ENCODE measurements at regions not wholly inside any gene's neighbourhood (a gene's known extent, or its start where the extent isn't known, plus 50 kb on each side); places are given as distances from the start of the nearest gene placed in this dataset.

- Histone ChIP-seq H4K8ac (ENCODE audit: low read depth, low read length) (no peak overlapping the region), H3K18ac (ENCODE audit: low read length) (no peak overlapping the region), H3K23ac (ENCODE audit: low read depth, low read length, poor library complexity) (no peak overlapping the region), H3K9ac (ENCODE audit: low read depth, low read length, poor library complexity) (no peak overlapping the region), H3K27me3 (ENCODE audit: control insufficient read depth in 3 of 3, insufficient read depth in 3 of 3, low read depth in 1 of 3, low read length in 3 of 3) (no peaks in the 10 kb centered on the region), H3K79me1 (ENCODE audit: low read depth, low read length) (no peaks in the 10 kb centered on the region), H3K27ac (replicated peaks; ENCODE audit: low read length) (no peak overlapping the region), H3K36me3 (replicated peaks in 1 of 2; ENCODE audit: control insufficient read depth in 2 of 2, insufficient read depth in 2 of 2, low read length in 2 of 2) (no peaks in the 10 kb centered on the region), H3K4ac (ENCODE audit: low read length) (no peak overlapping the region), H2BK5ac (ENCODE audit: low read length) (no peak overlapping the region), H2BK120ac (ENCODE audit: low read depth, low read length) (no peak overlapping the region), H2BK15ac (ENCODE audit: low read length) (no peak overlapping the region), H2AFZ (ENCODE audit: low read length) (no peak overlapping the region), H2BK12ac (ENCODE audit: low read length) (no peak overlapping the region), H3K9me3 (replicated peaks in 1 of 2; ENCODE audit: control insufficient read depth in 2 of 2, insufficient read depth in 1 of 2, low read depth in 1 of 2, low read length in 2 of 2) (no peaks in the 10 kb centered on the region), H3K4me1 (ENCODE audit: control insufficient read depth in 2 of 2, insufficient read depth in 1 of 2, low read depth in 1 of 2, low read length in 2 of 2) (no peaks in the 10 kb centered on the region), H2AK5ac (ENCODE audit: low read depth, low read length) (no peak overlapping the region), H3K4me3 (ENCODE audit: low read length in 2 of 2) (no peak overlapping the region), H4K91ac (ENCODE audit: low read depth, low read length, poor library complexity) (no peak overlapping the region), H3K4me2 (ENCODE audit: insufficient read depth, low read length, poor library complexity, severe bottlenecking) (no peak overlapping the region), H3K14ac (ENCODE audit: low read length) (no peak overlapping the region)
- WGBS, 2 donors (ENCODE audit: extremely low coverage in 2 of 2, insufficient read length in 2 of 2, insufficient replicate concordance in 1 of 2): no CpG with 5 or more reads among the region's 5 CpGs
- no peak for DNase-seq (ENCODE audit: low spot score)
These were observed 384.8 kb upstream of the PKDCC start for GRCh38 chr2:41663056-41663455.

DNA sequence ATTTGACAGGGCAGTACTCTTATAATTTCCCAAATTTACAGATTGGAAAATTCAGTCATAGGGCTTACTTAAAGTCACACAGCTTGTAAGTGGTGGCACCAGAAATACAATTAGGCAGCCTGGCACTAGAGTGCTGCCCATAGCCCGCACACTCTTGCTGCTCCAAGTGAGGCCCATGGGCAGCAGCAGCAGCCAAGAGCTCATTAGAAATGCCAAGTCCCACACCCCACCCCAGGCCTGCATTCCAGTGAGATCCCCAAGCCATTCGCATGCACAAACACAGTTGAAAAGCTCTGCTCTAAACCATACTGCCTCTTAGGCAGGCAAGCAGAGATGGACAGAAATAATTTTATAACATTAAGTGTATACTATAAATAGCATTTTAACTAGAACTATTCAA, 379.3 kb upstream of the PKDCC start:
- H3K14ac ChIP-seq (ENCODE audit: low read length): no peak overlapping the region
- H3K36me3 ChIP-seq (replicated peaks in 1 of 2; ENCODE audit: control insufficient read depth in 2 of 2, insufficient read depth in 2 of 2, low read length in 2 of 2): no peaks in the 10 kb centered on the region
- H4K91ac ChIP-seq (ENCODE audit: low read depth, low read length, poor library complexity): no peak overlapping the region
- H2BK120ac ChIP-seq (ENCODE audit: low read depth, low read length): no peak overlapping the region
- H3K23ac ChIP-seq (ENCODE audit: low read depth, low read length, poor library complexity): no peak overlapping the region
- no peak overlapping the region for H2BK5ac ChIP-seq (ENCODE audit: low read length)
- no peak overlapping the region for H3K4ac ChIP-seq (ENCODE audit: low read length)
- H2BK15ac ChIP-seq (ENCODE audit: low read length): no peak overlapping the region
- no peak overlapping the region for H3K18ac ChIP-seq (ENCODE audit: low read length)
- no peaks in the 10 kb centered on the region for H3K79me1 ChIP-seq (ENCODE audit: low read depth, low read length)
- no peak overlapping the region for H2AFZ ChIP-seq (ENCODE audit: low read length)
- H3K9ac ChIP-seq (ENCODE audit: low read depth, low read length, poor library complexity): no peak overlapping the region
- no peaks in the 10 kb centered on the region for H3K27me3 ChIP-seq (ENCODE audit: control insufficient read depth in 3 of 3, insufficient read depth in 3 of 3, low read depth in 1 of 3, low read length in 3 of 3)
- peaks cover 0 to 2% of the 10 kb centered on the region in 2 donors for H3K4me1 ChIP-seq (ENCODE audit: control insufficient read depth in 2 of 2, insufficient read depth in 1 of 2, low read depth in 1 of 2, low read length in 2 of 2)
- H3K4me2 ChIP-seq (ENCODE audit: insufficient read depth, low read length, poor library complexity, severe bottlenecking): no peak overlapping the region
- no peak overlapping the region for H2BK12ac ChIP-seq (ENCODE audit: low read length)
- no peak for DNase-seq (ENCODE audit: low spot score)
- H2AK5ac ChIP-seq (ENCODE audit: low read depth, low read length): no peak overlapping the region
- no CpG with 5 or more reads among the region's 2 CpGs for WGBS, 2 donors (ENCODE audit: extremely low coverage in 2 of 2, insufficient read length in 2 of 2, insufficient replicate concordance in 1 of 2)
- H3K9me3 ChIP-seq (replicated peaks in 1 of 2; ENCODE audit: control insufficient read depth in 2 of 2, insufficient read depth in 1 of 2, low read depth in 1 of 2, low read length in 2 of 2): no peaks in the 10 kb centered on the region
- no peak overlapping the region for H3K27ac ChIP-seq (replicated peaks; ENCODE audit: low read length)
- no peak overlapping the region for H4K8ac ChIP-seq (ENCODE audit: low read depth, low read length)
- H3K4me3 ChIP-seq (ENCODE audit: low read length in 2 of 2): no peak overlapping the region

GRCh38 chr2:41678639-41679038, 369.2 kb upstream of the PKDCC start:
- Histone ChIP-seq H3K14ac (ENCODE audit: low read length) (no peak overlapping the region), H3K4ac (ENCODE audit: low read length) (no peak overlapping the region), H3K36me3 (replicated peaks in 1 of 2; ENCODE audit: control insufficient read depth in 2 of 2, insufficient read depth in 2 of 2, low read length in 2 of 2) (no peaks in the 10 kb centered on the region), H3K4me2 (ENCODE audit: insufficient read depth, low read length, poor library complexity, severe bottlenecking) (no peak overlapping the region), H3K9me3 (replicated peaks in 1 of 2; ENCODE audit: control insufficient read depth in 2 of 2, insufficient read depth in 1 of 2, low read depth in 1 of 2, low read length in 2 of 2) (no peaks in the 10 kb centered on the region), H2BK12ac (ENCODE audit: low read length) (no peak overlapping the region), H2AFZ (ENCODE audit: low read length) (no peak overlapping the region), H3K79me1 (ENCODE audit: low read depth, low read length) (no peaks in the 10 kb centered on the region), H2BK15ac (ENCODE audit: low read length) (no peak overlapping the region), H2AK5ac (ENCODE audit: low read depth, low read length) (no peak overlapping the region), H4K91ac (ENCODE audit: low read depth, low read length, poor library complexity) (no peak overlapping the region), H3K4me1 (ENCODE audit: control insufficient read depth in 2 of 2, insufficient read depth in 1 of 2, low read depth in 1 of 2, low read length in 2 of 2) (no peaks in the 10 kb centered on the region), H2BK120ac (ENCODE audit: low read depth, low read length) (no peak overlapping the region), H3K9ac (ENCODE audit: low read depth, low read length, poor library complexity) (no peak overlapping the region), H3K27ac (replicated peaks; ENCODE audit: low read length) (no peak overlapping the region), H4K8ac (ENCODE audit: low read depth, low read length) (no peak overlapping the region), H3K18ac (ENCODE audit: low read length) (no peak overlapping the region), H3K23ac (ENCODE audit: low read depth, low read length, poor library complexity) (no peak overlapping the region), H3K4me3 (ENCODE audit: low read length in 2 of 2) (no peak overlapping the region), H2BK5ac (ENCODE audit: low read length) (no peak overlapping the region), H3K27me3 (ENCODE audit: control insufficient read depth in 3 of 3, insufficient read depth in 3 of 3, low read depth in 1 of 3, low read length in 3 of 3) (no peaks in the 10 kb centered on the region)
- no peak for DNase-seq (ENCODE audit: low spot score)
- WGBS, 2 donors (ENCODE audit: extremely low coverage in 2 of 2, insufficient read length in 2 of 2, insufficient replicate concordance in 1 of 2): no CpG with 5 or more reads among the region's 7 CpGs

DNA sequence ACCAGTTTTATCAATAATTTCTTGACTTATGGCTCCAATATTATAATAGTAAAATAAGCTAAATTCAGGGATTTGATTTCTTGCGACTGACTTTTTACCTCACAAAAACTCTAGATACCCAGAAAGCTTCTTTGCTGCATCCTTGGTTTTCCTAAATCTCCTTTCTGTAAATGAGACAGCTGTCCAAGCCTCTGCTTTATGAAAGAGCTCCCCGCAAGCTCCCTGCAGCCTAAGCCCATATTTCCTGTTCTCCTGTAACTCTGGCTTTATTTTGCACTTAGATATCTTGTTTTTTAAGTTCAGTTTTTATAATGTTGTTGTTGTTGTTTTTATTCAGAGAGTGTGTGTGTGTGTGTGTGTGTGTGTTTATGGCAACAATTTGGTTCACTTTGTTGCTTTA, 361.7 kb upstream of the PKDCC start:
- Histone ChIP-seq H3K9me3 (replicated peaks in 1 of 2; ENCODE audit: control insufficient read depth in 2 of 2, insufficient read depth in 1 of 2, low read depth in 1 of 2, low read length in 2 of 2) (no peaks in the 10 kb centered on the region), H3K27me3 (ENCODE audit: control insufficient read depth in 3 of 3, insufficient read depth in 3 of 3, low read depth in 1 of 3, low read length in 3 of 3) (no peaks in the 10 kb centered on the region), H2AK5ac (ENCODE audit: low read depth, low read length) (no peak overlapping the region), H4K91ac (ENCODE audit: low read depth, low read length, poor library complexity) (no peak overlapping the region), H3K4me2 (ENCODE audit: insufficient read depth, low read length, poor library complexity, severe bottlenecking) (no peak overlapping the region), H3K27ac (replicated peaks; ENCODE audit: low read length) (no peak overlapping the region), H3K4me3 (ENCODE audit: low read length in 2 of 2) (no peak overlapping the region), H3K23ac (ENCODE audit: low read depth, low read length, poor library complexity) (no peak overlapping the region), H3K9ac (ENCODE audit: low read depth, low read length, poor library complexity) (no peak overlapping the region), H3K36me3 (replicated peaks in 1 of 2; ENCODE audit: control insufficient read depth in 2 of 2, insufficient read depth in 2 of 2, low read length in 2 of 2) (no peaks in the 10 kb centered on the region), H2AFZ (ENCODE audit: low read length) (no peak overlapping the region), H2BK120ac (ENCODE audit: low read depth, low read length) (no peak overlapping the region), H4K8ac (ENCODE audit: low read depth, low read length) (no peak overlapping the region), H3K79me1 (ENCODE audit: low read depth, low read length) (no peaks in the 10 kb centered on the region), H3K18ac (ENCODE audit: low read length) (no peak overlapping the region), H2BK15ac (ENCODE audit: low read length) (no peak overlapping the region), H2BK12ac (ENCODE audit: low read length) (no peak overlapping the region), H2BK5ac (ENCODE audit: low read length) (no peak overlapping the region), H3K14ac (ENCODE audit: low read length) (no peak overlapping the region), H3K4me1 (ENCODE audit: control insufficient read depth in 2 of 2, insufficient read depth in 1 of 2, low read depth in 1 of 2, low read length in 2 of 2) (no peaks in the 10 kb centered on the region), H3K4ac (ENCODE audit: low read length) (no peak overlapping the region)
- WGBS, 2 donors (ENCODE audit: extremely low coverage in 2 of 2, insufficient read length in 2 of 2, insufficient replicate concordance in 1 of 2): no CpG with 5 or more reads among the region's 2 CpGs
- DNase-seq (ENCODE audit: low spot score): no peak
